ENCODE measurements at regions not wholly inside any gene's neighbourhood (a gene's known extent, or its start where the extent isn't known, plus 50 kb on each side); places are given as distances from the start of the nearest gene placed in this dataset.

DNA sequence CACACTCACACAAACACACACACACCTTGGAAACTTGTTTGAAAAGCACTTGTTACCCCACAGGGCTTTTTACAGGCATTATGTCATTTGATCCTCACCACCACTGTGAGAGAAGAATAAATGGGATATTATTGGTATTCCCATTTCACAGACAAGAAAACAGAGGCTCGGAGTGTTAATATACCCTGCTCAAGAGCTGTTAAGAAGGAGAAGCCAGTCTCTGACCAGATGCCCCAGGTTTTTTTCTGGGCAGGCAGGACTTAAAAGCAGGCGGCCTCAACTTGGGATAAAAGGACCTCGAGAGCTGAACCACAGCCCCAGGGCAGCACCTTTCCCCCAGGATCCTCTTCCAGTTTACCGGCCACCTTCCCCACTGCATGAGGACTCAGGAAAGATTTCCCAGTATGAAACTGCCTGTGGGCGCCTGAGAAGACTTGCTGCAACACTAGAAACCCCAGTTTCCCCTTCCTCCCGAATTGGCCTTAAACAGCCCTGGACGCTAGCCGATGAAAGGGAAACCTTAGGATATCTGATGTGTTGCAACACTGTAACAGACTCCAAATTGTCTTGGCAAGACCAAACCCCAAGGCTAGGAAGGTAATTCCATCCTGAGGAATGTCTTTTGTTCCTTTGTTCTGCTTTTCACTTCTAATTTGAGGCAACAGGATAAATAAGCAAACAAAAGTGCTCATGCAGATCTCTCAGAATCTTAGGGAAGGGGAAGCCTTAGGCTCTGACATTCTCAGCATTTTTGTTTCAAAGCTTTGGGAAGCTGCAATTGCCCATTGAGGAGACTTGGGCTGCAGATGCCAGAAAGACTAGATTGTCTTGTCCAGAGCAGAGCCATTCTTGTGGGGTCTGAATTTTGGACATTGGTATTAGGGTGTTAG, 173.5 kb downstream of the TRIM29 start:
- Histone ChIP-seq H3K9me3 (ENCODE audit: control insufficient read depth in 2 of 2, insufficient read depth in 1 of 2, low read depth in 1 of 2, low read length in 1 of 2) (no peaks in the 10 kb centered on the region), H3K4me1 (ENCODE audit: control insufficient read depth in 2 of 2, insufficient read depth in 2 of 2, low read length in 1 of 2) (no peaks in the 10 kb centered on the region), H3K4me3 (ENCODE audit: low read depth in 1 of 2, low read length in 2 of 2) (no peak overlapping the region), H3K27ac (ENCODE audit: low read depth in 2 of 2, low read length in 1 of 2) (no peak overlapping the region), H3K36me3 (ENCODE audit: control insufficient read depth in 2 of 2, insufficient read depth in 2 of 2, low read length in 1 of 2) (no peaks in the 10 kb centered on the region), H3K27me3 (ENCODE audit: control insufficient read depth in 1 of 2, insufficient read depth in 2 of 2, low read length in 2 of 2) (no peaks in the 10 kb centered on the region)
- WGBS, 2 donors, result 44 to 50% methylated on average over 8 of the region's 8 CpGs

DNA sequence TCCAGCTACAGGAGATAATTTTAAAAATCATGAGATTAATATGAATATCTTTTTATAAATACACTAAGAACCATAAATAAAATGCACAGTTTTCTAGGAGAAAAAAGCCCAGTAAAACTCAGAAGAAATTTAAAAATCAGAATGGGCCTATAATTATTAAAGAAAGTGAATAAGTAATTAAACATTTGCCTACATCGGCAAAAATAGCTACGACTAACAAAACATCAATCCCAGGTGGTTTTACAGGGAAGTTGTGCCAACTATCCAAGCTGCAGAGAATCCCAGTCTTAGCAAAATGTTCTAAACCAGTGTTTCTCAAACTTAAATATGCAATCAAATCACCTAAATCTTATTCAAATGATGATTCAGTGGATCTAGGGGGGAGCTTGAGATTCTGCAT, 180.0 kb downstream of the TRIM29 start:
- 43 to 65% methylated on average over 2 of the region's 2 CpGs for WGBS, 2 donors

DNA sequence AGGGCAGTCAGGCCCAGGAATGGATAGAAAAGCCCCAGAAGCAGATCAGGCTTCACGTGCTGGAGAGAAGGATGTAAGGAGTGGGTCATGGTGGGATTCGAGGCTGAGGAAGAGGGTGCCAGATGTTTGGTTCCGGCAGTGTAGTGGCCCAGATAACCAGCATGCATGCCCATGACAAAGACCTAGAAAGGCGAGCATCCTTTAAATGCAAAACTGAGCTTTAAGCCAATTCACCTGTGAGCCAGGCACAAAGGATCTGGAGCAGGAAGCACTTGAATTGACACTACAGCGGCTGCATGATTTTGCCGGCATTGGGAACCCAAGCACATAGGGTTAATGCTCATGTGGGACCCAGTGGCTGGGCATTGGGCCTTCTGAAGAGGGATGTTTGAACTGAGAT, 185.5 kb downstream of the TRIM29 start:
- H3K4me1 ChIP-seq (ENCODE audit: control insufficient read depth in 2 of 2, insufficient read depth in 2 of 2, low read length in 1 of 2), result no peaks in the 10 kb centered on the region
- H3K4me3 ChIP-seq (ENCODE audit: low read depth in 1 of 2, low read length in 2 of 2), result no peak overlapping the region
- no peaks in the 10 kb centered on the region for H3K36me3 ChIP-seq (ENCODE audit: control insufficient read depth in 2 of 2, insufficient read depth in 2 of 2, low read length in 1 of 2)
- 76 to 77% methylated on average over 6 of the region's 6 CpGs for WGBS, 2 donors
- no peak overlapping the region for H3K27ac ChIP-seq (ENCODE audit: low read depth in 2 of 2, low read length in 1 of 2)
- no peaks in the 10 kb centered on the region for H3K9me3 ChIP-seq (ENCODE audit: control insufficient read depth in 2 of 2, insufficient read depth in 1 of 2, low read depth in 1 of 2, low read length in 1 of 2)
- no peaks in the 10 kb centered on the region for H3K27me3 ChIP-seq (ENCODE audit: control insufficient read depth in 1 of 2, insufficient read depth in 2 of 2, low read length in 2 of 2)

More for the DNA sequence above, 180.0 kb downstream of the TRIM29 start:
- no peaks in the 10 kb centered on the region for H3K36me3 ChIP-seq (ENCODE audit: control insufficient read depth in 2 of 2, insufficient read depth in 2 of 2, low read length in 1 of 2)
- no peak overlapping the region for H3K4me3 ChIP-seq (ENCODE audit: low read depth in 1 of 2, low read length in 2 of 2)
- H3K27ac ChIP-seq (ENCODE audit: low read depth in 2 of 2, low read length in 1 of 2), result no peak overlapping the region
- no peaks in the 10 kb centered on the region for H3K27me3 ChIP-seq (ENCODE audit: control insufficient read depth in 1 of 2, insufficient read depth in 2 of 2, low read length in 2 of 2)
- H3K9me3 ChIP-seq (ENCODE audit: control insufficient read depth in 2 of 2, insufficient read depth in 1 of 2, low read depth in 1 of 2, low read length in 1 of 2), result no peaks in the 10 kb centered on the region
- no peaks in the 10 kb centered on the region for H3K4me1 ChIP-seq (ENCODE audit: control insufficient read depth in 2 of 2, insufficient read depth in 2 of 2, low read length in 1 of 2)

DNA sequence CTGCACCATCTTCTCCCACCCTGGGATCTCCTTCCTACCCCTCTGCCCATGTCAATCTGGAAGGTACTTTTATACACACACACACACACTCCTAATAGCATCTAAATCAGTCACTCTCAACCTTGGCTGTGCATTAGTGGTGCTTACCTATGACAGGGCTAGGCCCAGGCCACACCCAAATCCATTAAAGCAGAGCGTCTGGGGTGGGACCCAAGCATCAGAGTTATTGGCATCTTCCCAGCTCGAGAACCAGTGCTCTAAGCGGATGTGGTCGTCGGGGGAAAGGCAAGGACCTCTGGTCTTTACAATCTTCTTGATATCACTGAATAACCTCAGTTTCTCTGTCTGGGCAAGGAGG, 194.6 kb downstream of the TRIM29 start:
- Histone ChIP-seq H3K4me1 (ENCODE audit: control insufficient read depth in 2 of 2, insufficient read depth in 2 of 2, low read length in 1 of 2) (no peaks in the 10 kb centered on the region), H3K4me3 (ENCODE audit: low read depth in 1 of 2, low read length in 2 of 2) (no peak overlapping the region), H3K27ac (ENCODE audit: low read depth in 2 of 2, low read length in 1 of 2) (no peak overlapping the region), H3K27me3 (ENCODE audit: control insufficient read depth in 1 of 2, insufficient read depth in 2 of 2, low read length in 2 of 2) (no peaks in the 10 kb centered on the region), H3K36me3 (ENCODE audit: control insufficient read depth in 2 of 2, insufficient read depth in 2 of 2, low read length in 1 of 2) (no peaks in the 10 kb centered on the region), H3K9me3 (ENCODE audit: control insufficient read depth in 2 of 2, insufficient read depth in 1 of 2, low read depth in 1 of 2, low read length in 1 of 2) (no peaks in the 10 kb centered on the region)
- WGBS, 2 donors, result 56 to 72% methylated on average over 5 of the region's 5 CpGs

DNA sequence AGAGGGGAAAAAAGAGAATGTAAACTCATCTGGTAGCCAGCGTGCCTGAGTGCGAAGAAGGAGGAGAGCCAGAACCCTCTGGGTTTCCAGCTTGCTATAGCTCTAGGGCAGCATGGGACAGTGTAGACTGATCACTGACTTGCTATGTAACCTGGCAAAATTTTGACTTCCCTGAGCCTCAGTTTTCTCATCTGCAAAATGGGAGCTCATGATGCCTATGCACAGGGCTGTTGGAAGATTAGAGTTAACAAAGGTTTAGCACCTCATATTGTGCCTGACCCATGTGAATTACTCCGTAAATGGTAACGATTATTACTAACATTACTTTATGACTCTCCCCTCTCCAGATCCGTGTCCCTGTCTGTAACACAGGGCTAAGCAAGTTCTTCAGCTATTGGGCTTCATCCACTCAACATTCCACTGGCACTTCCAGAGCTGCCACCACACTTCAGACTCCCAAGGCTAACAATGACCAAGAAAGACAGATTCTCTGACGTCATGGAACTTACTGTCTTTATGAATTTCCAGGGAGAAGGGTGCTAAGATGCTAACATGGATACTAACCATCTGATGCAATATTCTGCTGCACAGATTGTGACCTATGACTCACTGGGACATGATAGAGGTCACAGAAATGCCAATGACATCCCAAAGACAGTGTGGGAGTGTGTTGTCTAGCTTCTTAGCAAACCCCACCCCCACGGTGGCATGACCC, 195.2 kb downstream of the TRIM29 start:
- H3K4me1 ChIP-seq (ENCODE audit: control insufficient read depth in 2 of 2, insufficient read depth in 2 of 2, low read length in 1 of 2), result no peaks in the 10 kb centered on the region
- no peak overlapping the region for H3K27ac ChIP-seq (ENCODE audit: low read depth in 2 of 2, low read length in 1 of 2)
- 85 to 90% methylated on average over 7 of the region's 7 CpGs for WGBS, 2 donors
- no peaks in the 10 kb centered on the region for H3K27me3 ChIP-seq (ENCODE audit: control insufficient read depth in 1 of 2, insufficient read depth in 2 of 2, low read length in 2 of 2)
- no peak overlapping the region for H3K4me3 ChIP-seq (ENCODE audit: low read depth in 1 of 2, low read length in 2 of 2)
- no peaks in the 10 kb centered on the region for H3K9me3 ChIP-seq (ENCODE audit: control insufficient read depth in 2 of 2, insufficient read depth in 1 of 2, low read depth in 1 of 2, low read length in 1 of 2)
- H3K36me3 ChIP-seq (ENCODE audit: control insufficient read depth in 2 of 2, insufficient read depth in 2 of 2, low read length in 1 of 2), result no peaks in the 10 kb centered on the region

GRCh38 chr11:119941636-119942411, 196.1 kb downstream of the TRIM29 start:
- 77% methylated on average over 16 of the region's 16 CpGs for WGBS, 2 donors

GRCh38 chr11:119941171-119941570, 196.7 kb downstream of the TRIM29 start:
- H3K36me3 ChIP-seq (ENCODE audit: control insufficient read depth in 2 of 2, insufficient read depth in 2 of 2, low read length in 1 of 2), result no peaks in the 10 kb centered on the region
- H3K9me3 ChIP-seq (ENCODE audit: control insufficient read depth in 2 of 2, insufficient read depth in 1 of 2, low read depth in 1 of 2, low read length in 1 of 2), result no peaks in the 10 kb centered on the region
- 74 to 81% methylated on average over 6 of the region's 6 CpGs for WGBS, 2 donors
- H3K4me1 ChIP-seq (ENCODE audit: control insufficient read depth in 2 of 2, insufficient read depth in 2 of 2, low read length in 1 of 2), result no peaks in the 10 kb centered on the region
- no peak overlapping the region for H3K4me3 ChIP-seq (ENCODE audit: low read depth in 1 of 2, low read length in 2 of 2)
- H3K27ac ChIP-seq (ENCODE audit: low read depth in 2 of 2, low read length in 1 of 2), result no peak overlapping the region
- H3K27me3 ChIP-seq (ENCODE audit: control insufficient read depth in 1 of 2, insufficient read depth in 2 of 2, low read length in 2 of 2), result no peaks in the 10 kb centered on the region

More at GRCh38 chr11:119941636-119942411, 196.1 kb downstream of the TRIM29 start:
- no peaks in the 10 kb centered on the region for H3K36me3 ChIP-seq (ENCODE audit: control insufficient read depth in 2 of 2, insufficient read depth in 2 of 2, low read length in 1 of 2)
- no peaks in the 10 kb centered on the region for H3K9me3 ChIP-seq (ENCODE audit: control insufficient read depth in 2 of 2, insufficient read depth in 1 of 2, low read depth in 1 of 2, low read length in 1 of 2)
- no peaks in the 10 kb centered on the region for H3K27me3 ChIP-seq (ENCODE audit: control insufficient read depth in 1 of 2, insufficient read depth in 2 of 2, low read length in 2 of 2)
- no peaks in the 10 kb centered on the region for H3K4me1 ChIP-seq (ENCODE audit: control insufficient read depth in 2 of 2, insufficient read depth in 2 of 2, low read length in 1 of 2)
- no peak overlapping the region for H3K27ac ChIP-seq (ENCODE audit: low read depth in 2 of 2, low read length in 1 of 2)
- no peak overlapping the region for H3K4me3 ChIP-seq (ENCODE audit: low read depth in 1 of 2, low read length in 2 of 2)

DNA sequence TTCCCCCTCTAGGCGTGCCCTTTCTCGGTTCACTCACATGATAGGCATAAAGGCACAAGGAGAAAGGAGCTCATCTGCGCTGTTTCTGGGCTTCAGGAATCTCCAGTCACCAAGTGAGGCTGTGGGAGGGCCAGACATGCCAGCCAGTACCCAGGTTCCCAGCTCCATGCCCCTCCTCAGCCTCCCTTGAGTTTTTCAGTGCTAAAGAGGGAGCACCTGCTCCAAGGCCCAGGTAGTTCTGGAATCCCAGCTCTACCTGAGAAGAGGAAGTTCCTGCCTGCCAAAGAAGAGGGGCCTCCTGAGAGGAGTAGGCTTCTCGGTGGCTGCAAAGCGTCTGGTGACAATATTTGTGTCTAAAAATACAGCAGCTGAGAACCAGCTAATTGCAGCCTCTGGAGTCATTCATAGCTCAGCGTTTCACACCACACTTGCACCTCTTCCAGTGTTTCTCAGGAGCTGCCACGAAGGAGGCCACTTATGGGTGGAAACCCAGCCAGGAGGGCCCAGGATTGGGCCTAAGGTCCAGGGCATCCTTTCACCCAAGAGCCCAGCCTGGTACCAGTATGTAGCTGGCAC, 197.4 kb downstream of the TRIM29 start:
- Histone ChIP-seq H3K4me1 (ENCODE audit: control insufficient read depth in 2 of 2, insufficient read depth in 2 of 2, low read length in 1 of 2) (no peaks in the 10 kb centered on the region), H3K36me3 (ENCODE audit: control insufficient read depth in 2 of 2, insufficient read depth in 2 of 2, low read length in 1 of 2) (no peaks in the 10 kb centered on the region), H3K9me3 (ENCODE audit: control insufficient read depth in 2 of 2, insufficient read depth in 1 of 2, low read depth in 1 of 2, low read length in 1 of 2) (no peaks in the 10 kb centered on the region), H3K27ac (ENCODE audit: low read depth in 2 of 2, low read length in 1 of 2) (no peak overlapping the region), H3K4me3 (ENCODE audit: low read depth in 1 of 2, low read length in 2 of 2) (no peak overlapping the region), H3K27me3 (ENCODE audit: control insufficient read depth in 1 of 2, insufficient read depth in 2 of 2, low read length in 2 of 2) (no peaks in the 10 kb centered on the region)
- WGBS, 2 donors, result 82 to 87% methylated on average over 7 of the region's 7 CpGs

DNA sequence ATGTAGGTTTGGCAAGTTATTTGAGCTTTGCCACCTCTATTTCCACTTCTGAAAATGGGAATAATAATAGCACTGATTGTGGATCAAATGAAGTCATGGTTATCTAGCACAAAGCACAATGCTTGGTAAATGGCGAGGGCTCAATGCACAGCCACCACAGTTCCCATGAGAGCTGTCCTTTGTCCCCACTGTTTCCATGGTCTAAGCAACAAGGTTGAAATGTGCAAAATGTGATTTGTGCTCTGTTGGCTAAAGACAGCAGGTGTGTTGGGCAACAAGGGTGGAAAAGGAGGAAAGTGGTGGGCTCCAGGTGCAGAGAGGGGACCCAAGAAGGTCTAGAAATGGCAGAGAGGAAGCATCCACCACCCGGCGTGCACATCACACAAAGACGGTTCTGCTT, 200.5 kb downstream of the TRIM29 start:
- Histone ChIP-seq H3K36me3 (ENCODE audit: control insufficient read depth in 2 of 2, insufficient read depth in 2 of 2, low read length in 1 of 2) (no peaks in the 10 kb centered on the region), H3K27ac (ENCODE audit: low read depth in 2 of 2, low read length in 1 of 2) (no peak overlapping the region), H3K4me3 (ENCODE audit: low read depth in 1 of 2, low read length in 2 of 2) (no peak overlapping the region), H3K27me3 (ENCODE audit: control insufficient read depth in 1 of 2, insufficient read depth in 2 of 2, low read length in 2 of 2) (no peaks in the 10 kb centered on the region), H3K4me1 (ENCODE audit: control insufficient read depth in 2 of 2, insufficient read depth in 2 of 2, low read length in 1 of 2) (no peaks in the 10 kb centered on the region), H3K9me3 (ENCODE audit: control insufficient read depth in 2 of 2, insufficient read depth in 1 of 2, low read depth in 1 of 2, low read length in 1 of 2) (no peaks in the 10 kb centered on the region)
- WGBS, 2 donors, result 85 to 92% methylated on average over 4 of the region's 4 CpGs
